ENCODE measurements at regions not wholly inside any gene's neighbourhood (a gene's known extent, or its start where the extent isn't known, plus 50 kb on each side); places are given as distances from the start of the nearest gene placed in this dataset.

- DNase-seq = no peak
Measured at GRCh38 chr6:120031837-120032236, 682.3 kb upstream of the MAN1A1 start.

- DNase-seq = no peak
Measured at GRCh38 chr6:120026791-120027190, 677.2 kb upstream of the MAN1A1 start.

GRCh38 chr6:120010075-120010474 is 660.5 kb upstream of the MAN1A1 start:
- no peak for DNase-seq

GRCh38 chr6:120005292-120005976 is 655.9 kb upstream of the MAN1A1 start:
- peak; percentile 85 for DNase-seq

- DNase-seq = no peak
Measured at GRCh38 chr6:119986934-119987549, 637.5 kb upstream of the MAN1A1 start.

GRCh38 chr6:119985952-119986736 is 636.6 kb upstream of the MAN1A1 start:
- DNase-seq = no peak

- no peak for DNase-seq
Measured at GRCh38 chr6:119980802-119981201, 631.2 kb upstream of the MAN1A1 start.

- no peak for DNase-seq
Measured at GRCh38 chr6:119979862-119980261, 630.3 kb upstream of the MAN1A1 start.

GRCh38 chr6:119978274-119978889 is 628.8 kb upstream of the MAN1A1 start:
- DNase-seq = no peak

- DNase-seq = no peak
Measured at GRCh38 chr6:119974430-119975159, 625.0 kb upstream of the MAN1A1 start.

- DNase-seq = no peak
Measured at GRCh38 chr6:119966484-119966883, 616.9 kb upstream of the MAN1A1 start.

- DNase-seq = no peak
Measured at GRCh38 chr6:119965900-119966299, 616.3 kb upstream of the MAN1A1 start.

- no peak for DNase-seq
Measured at GRCh38 chr6:119965008-119965407, 615.4 kb upstream of the MAN1A1 start.

- DNase-seq = no peak
Measured at GRCh38 chr6:119962505-119962904, 612.9 kb upstream of the MAN1A1 start.

GRCh38 chr6:119961450-119961849 is 611.9 kb upstream of the MAN1A1 start:
- no peak for DNase-seq

- no peak for DNase-seq
Measured at GRCh38 chr6:119960456-119960855, 610.9 kb upstream of the MAN1A1 start.

GRCh38 chr6:119960036-119960435 is 610.5 kb upstream of the MAN1A1 start:
- DNase-seq = no peak

- no peak for DNase-seq
Measured at GRCh38 chr6:119957195-119957594, 607.6 kb upstream of the MAN1A1 start.

- no peak for DNase-seq
Measured at GRCh38 chr6:119952696-119953095, 603.1 kb upstream of the MAN1A1 start.

- DNase-seq = no peak
Measured at GRCh38 chr6:119950681-119951080, 601.1 kb upstream of the MAN1A1 start.

GRCh38 chr6:119942078-119942752 is 592.7 kb upstream of the MAN1A1 start:
- no peak for DNase-seq

- DNase-seq = no peak
Measured at GRCh38 chr6:119938752-119939151, 589.2 kb upstream of the MAN1A1 start.

All from SHP77 treated with DMSO at 0.1 percent for 48 hours (cell line).